SK-N-SH treated with all-trans-retinoic acid at 6 μM for 48 hours (cell line): ENCODE measurements at regions not wholly inside any gene's neighbourhood (a gene's known extent, or its start where the extent isn't known, plus 50 kb on each side); places are given as distances from the start of the nearest gene placed in this dataset.

Source experiments
- ATAC-seq: fragments of 200-7000 bp; cut with Tn5 transposase; 3 replicates; pipeline ENCODE4 v1.9.1; 2020; ENCODE audit warnings: mild to moderate bottlenecking, moderate library complexity
- ARNTL ChIP-seq: fragments of 450-650 bp; formaldehyde crosslinking; IDR thresholded peaks from 2 replicates; pipeline ENCODE4 v1.5.0; 2020; ENCODE audit warnings: low read depth, mild to moderate bottlenecking, moderate library complexity, borderline replicate concordance
- CREB5 ChIP-seq: fragments of 250-450 bp; sonication (Bioruptor Pico); IDR thresholded peaks from 2 replicates; pipeline ENCODE4 v1.5.1; 2020; ENCODE audit warnings: low read depth, mild to moderate bottlenecking, moderate library complexity
- CSDC2 ChIP-seq: fragments of 250-450 bp; sonication (Bioruptor Pico); IDR thresholded peaks from 2 replicates; pipeline ENCODE4 v1.5.0; 2020; ENCODE audit warnings: mild to moderate bottlenecking, moderate library complexity
- CSRNP3 ChIP-seq: fragments of 250-450 bp; sonication (Bioruptor Pico); IDR thresholded peaks from 2 replicates; pipeline ENCODE4 v1.5.1; 2021; ENCODE audit warnings: mild to moderate bottlenecking, moderate library complexity
- ESRRG ChIP-seq: fragments of 250-450 bp; sonication (Bioruptor Pico); IDR thresholded peaks from 2 replicates; pipeline ENCODE4 v1.6.1; 2021; ENCODE audit warnings: mild to moderate bottlenecking
- GLIS3 ChIP-seq: fragments of 250-450 bp; sonication (Bioruptor Pico); IDR thresholded peaks from 2 replicates; pipeline ENCODE4 v1.5.0; 2020; ENCODE audit warnings: mild to moderate bottlenecking, moderate library complexity
- ISL1 ChIP-seq: fragments of 250-450 bp; sonication (Bioruptor Pico); IDR thresholded peaks from 2 replicates; pipeline ENCODE4 v2.1.2; 2022; ENCODE audit warnings: mild to moderate bottlenecking, moderate library complexity
- OSR1 ChIP-seq: fragments of 250-450 bp; sonication (Bioruptor Pico); IDR thresholded peaks from 2 replicates; pipeline ENCODE4 v1.8.0; 2022; ENCODE audit warnings: moderate library complexity, mild to moderate bottlenecking, inconsistent platforms
- PATZ1 ChIP-seq: fragments of 250-450 bp; sonication (Bioruptor Pico); IDR thresholded peaks from 2 replicates; pipeline ENCODE4 v1.8.0; 2020; ENCODE audit warnings: mild to moderate bottlenecking, moderate library complexity, borderline replicate concordance
- POU6F1 ChIP-seq: fragments of 250-450 bp; sonication (Bioruptor Pico); IDR thresholded peaks from 2 replicates; pipeline ENCODE4 v1.8.0; 2021; ENCODE audit warnings: low read depth, mild to moderate bottlenecking, moderate library complexity, borderline replicate concordance
- PPARA ChIP-seq: fragments of 250-450 bp; sonication (Bioruptor Pico); IDR thresholded peaks from 2 replicates; pipeline ENCODE4 v1.5.0; 2020; ENCODE audit warnings: mild to moderate bottlenecking, borderline replicate concordance
- RARB ChIP-seq: fragments of 250-450 bp; sonication (Bioruptor Pico); IDR thresholded peaks from 2 replicates; pipeline ENCODE4 v1.8.0; 2021; ENCODE audit warnings: mild to moderate bottlenecking, moderate library complexity
- SNAI2 ChIP-seq: fragments of 250-450 bp; sonication (Bioruptor Pico); IDR thresholded peaks from 2 replicates; pipeline ENCODE4 v1.5.0; 2020; ENCODE audit warnings: mild to moderate bottlenecking, moderate library complexity
- TOX ChIP-seq: fragments of 250-450 bp; sonication (Bioruptor Pico); IDR thresholded peaks from 2 replicates; pipeline ENCODE4 v1.8.0; 2021; ENCODE audit warnings: mild to moderate bottlenecking, moderate library complexity, borderline replicate concordance
- TSHZ2 ChIP-seq: fragments of 250-450 bp; sonication (Bioruptor Pico); IDR thresholded peaks from 2 replicates; pipeline ENCODE4 v1.5.0; 2020; ENCODE audit warnings: mild to moderate bottlenecking, moderate library complexity
- ZC3H10 ChIP-seq: fragments of 250-450 bp; sonication (Bioruptor Pico); IDR thresholded peaks from 2 replicates; pipeline ENCODE4 v1.5.1; 2021; ENCODE audit warnings: mild to moderate bottlenecking, moderate library complexity
- ZFP3 ChIP-seq: fragments of 250-450 bp; sonication (Bioruptor Pico); IDR thresholded peaks from 2 replicates; pipeline ENCODE4 v1.5.0; 2020; ENCODE audit warnings: mild to moderate bottlenecking, moderate library complexity
- ZFP30 ChIP-seq: fragments of 450-650 bp; formaldehyde crosslinking; IDR thresholded peaks from 2 replicates; pipeline ENCODE4 v1.5.0; 2022; ENCODE audit warnings: mild to moderate bottlenecking, moderate library complexity
- ZNF565 ChIP-seq: fragments of 450-650 bp; formaldehyde crosslinking; conservative IDR thresholded peaks from 2 replicates; pipeline ENCODE4 v1.5.0; 2020; ENCODE audit warnings: low read depth, mild to moderate bottlenecking, moderate library complexity
- ZNF70 ChIP-seq: fragments of 450-650 bp; formaldehyde crosslinking; IDR thresholded peaks from 2 replicates; pipeline ENCODE4 v1.5.0; 2020; ENCODE audit warnings: mild to moderate bottlenecking, moderate library complexity

- ATAC-seq, result no peak
- TF ChIP-seq ESRRG (CRISPR knock-in tag) (no peak), ZNF70 (CRISPR knock-in tag) (no peak), POU6F1 (CRISPR knock-in tag) (no peak), ZFP3 (CRISPR knock-in tag) (no peak), ISL1 (CRISPR knock-in tag) (no peak), OSR1 (CRISPR knock-in tag) (no peak), CSRNP3 (no peak), ZFP30 (CRISPR knock-in tag) (no peak), CSDC2 (CRISPR knock-in tag) (no peak), SNAI2 (CRISPR knock-in tag) (no peak), CREB5 (CRISPR knock-in tag) (no peak), RARB (no peak)
Measured at GRCh38 chr9:115378241-115378640, 260.3 kb upstream of the TNC start.

- no peak for TF ChIP-seq RARB
- no peak for TF ChIP-seq SNAI2 (CRISPR knock-in tag)
- no peak for TF ChIP-seq CREB5 (CRISPR knock-in tag)
- TF ChIP-seq TOX (CRISPR knock-in tag), result no peak
- no peak for TF ChIP-seq ZFP30 (CRISPR knock-in tag)
- no peak for TF ChIP-seq GLIS3 (CRISPR knock-in tag)
- no peak for TF ChIP-seq POU6F1 (CRISPR knock-in tag)
- TF ChIP-seq CSRNP3, result no peak
- TF ChIP-seq ISL1 (CRISPR knock-in tag), result no peak
- no peak for TF ChIP-seq ZNF70 (CRISPR knock-in tag)
- TF ChIP-seq ARNTL, result no peak
- TF ChIP-seq CSDC2 (CRISPR knock-in tag), result no peak
- no peak for TF ChIP-seq OSR1 (CRISPR knock-in tag)
- no peak for TF ChIP-seq TSHZ2 (CRISPR knock-in tag)
- no peak for TF ChIP-seq ZNF565
- TF ChIP-seq PATZ1 (CRISPR knock-in tag), result no peak
- TF ChIP-seq PPARA (CRISPR knock-in tag), result no peak
- no peak for TF ChIP-seq ZFP3 (CRISPR knock-in tag)
- no peak for TF ChIP-seq ZC3H10 (CRISPR knock-in tag)
- ATAC-seq, result no peak
Measured at GRCh38 chr9:115378758-115379157, 260.8 kb upstream of the TNC start.
